ENCODE measurements at regions not wholly inside any gene's neighbourhood (a gene's known extent, or its start where the extent isn't known, plus 50 kb on each side); places are given as distances from the start of the nearest gene placed in this dataset.

- no peak for DNase-seq (ENCODE audit: low read depth in 2 of 2, low spot score in 1 of 2)
Observed at GRCh38 chr9:89955144-89955543, 350.3 kb downstream of the GADD45G start.

- no peak for DNase-seq (ENCODE audit: low read depth in 2 of 2, low spot score in 1 of 2)
Observed at GRCh38 chr9:89955626-89956025, 350.8 kb downstream of the GADD45G start.

- DNase-seq (ENCODE audit: low read depth in 2 of 2, low spot score in 1 of 2): no peak
Observed at GRCh38 chr9:89956331-89956730, 351.5 kb downstream of the GADD45G start.

GRCh38 chr9:89956907-89957306 is 352.1 kb downstream of the GADD45G start:
- no peak for DNase-seq (ENCODE audit: low read depth in 2 of 2, low spot score in 1 of 2)

GRCh38 chr9:89958086-89958485 is 353.3 kb downstream of the GADD45G start:
- DNase-seq (ENCODE audit: low read depth in 2 of 2, low spot score in 1 of 2): no peak

- no peak for DNase-seq (ENCODE audit: low read depth in 2 of 2, low spot score in 1 of 2)
Observed at GRCh38 chr9:89961616-89962341, 357.0 kb downstream of the GADD45G start.

GRCh38 chr9:89963280-89963679 is 358.5 kb downstream of the GADD45G start:
- no peak for DNase-seq (ENCODE audit: low read depth in 2 of 2, low spot score in 1 of 2)

- no peak for DNase-seq (ENCODE audit: low read depth in 2 of 2, low spot score in 1 of 2)
Observed at GRCh38 chr9:89967527-89967926, 362.7 kb downstream of the GADD45G start.

GRCh38 chr9:89969156-89969675 is 364.4 kb downstream of the GADD45G start:
- DNase-seq (ENCODE audit: low read depth in 2 of 2, low spot score in 1 of 2): no peak

- no peak for DNase-seq (ENCODE audit: low read depth in 2 of 2, low spot score in 1 of 2)
Observed at GRCh38 chr9:89969881-89970639, 365.2 kb downstream of the GADD45G start.

- DNase-seq (ENCODE audit: low read depth in 2 of 2, low spot score in 1 of 2): no peak
Observed at GRCh38 chr9:89970701-89971100, 365.9 kb downstream of the GADD45G start.

GRCh38 chr9:89972535-89972934 is 367.7 kb downstream of the GADD45G start:
- DNase-seq (ENCODE audit: low read depth in 2 of 2, low spot score in 1 of 2): no peak

GRCh38 chr9:89974582-89974981 is 369.8 kb downstream of the GADD45G start:
- DNase-seq (ENCODE audit: low read depth in 2 of 2, low spot score in 1 of 2): no peak

GRCh38 chr9:89975024-89975423 is 370.2 kb downstream of the GADD45G start:
- DNase-seq (ENCODE audit: low read depth in 2 of 2, low spot score in 1 of 2): no peak

- DNase-seq (ENCODE audit: low read depth in 2 of 2, low spot score in 1 of 2): no peak
Observed at GRCh38 chr9:89975630-89976029, 370.8 kb downstream of the GADD45G start.

- no peak for DNase-seq (ENCODE audit: low read depth in 2 of 2, low spot score in 1 of 2)
Observed at GRCh38 chr9:89978185-89978584, 373.4 kb downstream of the GADD45G start.

- no peak for DNase-seq (ENCODE audit: low read depth in 2 of 2, low spot score in 1 of 2)
Observed at GRCh38 chr9:89980600-89980999, 375.8 kb downstream of the GADD45G start.

- DNase-seq (ENCODE audit: low read depth in 2 of 2, low spot score in 1 of 2): no peak
Observed at GRCh38 chr9:89982016-89982415, 377.2 kb downstream of the GADD45G start.

GRCh38 chr9:89983411-89983810 is 378.6 kb downstream of the GADD45G start:
- no peak for DNase-seq (ENCODE audit: low read depth in 2 of 2, low spot score in 1 of 2)

- no peak for DNase-seq (ENCODE audit: low read depth in 2 of 2, low spot score in 1 of 2)
Observed at GRCh38 chr9:89984214-89984613, 379.4 kb downstream of the GADD45G start.

GRCh38 chr9:89985068-89985467 is 380.3 kb downstream of the GADD45G start:
- no peak for DNase-seq (ENCODE audit: low read depth in 2 of 2, low spot score in 1 of 2)

GRCh38 chr9:89986190-89986589 is 381.4 kb downstream of the GADD45G start:
- no peak for DNase-seq (ENCODE audit: low read depth in 2 of 2, low spot score in 1 of 2)

All from stimulated activated CD8-positive, alpha-beta memory T cell treated with anti-CD3 and anti-CD28 coated beads, Interleukin-4, amount 100 ng/mL, for 1 hour (primary cell).